Sciatic nerve (tissue), 2 donors: ENCODE measurements at regions not wholly inside any gene's neighbourhood (a gene's known extent, or its start where the extent isn't known, plus 50 kb on each side); places are given as distances from the start of the nearest gene placed in this dataset.

Source experiments
- ATAC-seq: fragments of 200-7000 bp; cut with Tn5 transposase; one replicate; pipeline ENCODE4 v1.9.1; 2020; ENCODE audit warnings: mild to moderate bottlenecking, moderate library complexity
- DNase-seq: peaks from one replicate; pipeline ENCODE4 v3.0.0-alpha.2; 2020; ENCODE audit warnings: low spot score
- intact Hi-C: fragments of 100-400 bp; cut with DNase I; formaldehyde crosslinking; loops from one replicate; pipeline ENCODE4 v1.14.2; 2022
- donor health status: DM: no; HTN: no; CAD: no.
- donor health status: DM: no; HTN: no; CAD: no.

DNA sequence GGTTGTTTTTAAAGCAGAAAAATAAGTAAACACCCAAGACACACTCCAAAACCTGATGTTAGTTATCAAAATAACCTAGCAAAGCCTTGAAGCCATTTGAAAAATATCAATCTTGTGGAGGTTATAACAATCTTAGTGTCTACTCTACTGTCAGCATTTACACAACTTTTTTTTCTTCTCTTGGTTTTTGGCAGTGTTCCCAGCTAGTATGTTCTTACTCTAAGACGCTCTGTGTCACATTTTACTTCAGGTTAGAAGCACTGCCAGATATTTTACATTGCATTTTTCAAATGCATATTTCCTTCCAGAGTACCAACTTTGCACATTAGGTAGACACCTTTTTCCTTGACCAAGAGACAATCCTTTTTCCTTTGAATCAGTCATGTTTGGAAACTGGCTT, 114.0 kb upstream of the INPP4B start:
- intact Hi-C loops: no loop called here
- no peak for ATAC-seq
- DNase-seq: no peak

DNA sequence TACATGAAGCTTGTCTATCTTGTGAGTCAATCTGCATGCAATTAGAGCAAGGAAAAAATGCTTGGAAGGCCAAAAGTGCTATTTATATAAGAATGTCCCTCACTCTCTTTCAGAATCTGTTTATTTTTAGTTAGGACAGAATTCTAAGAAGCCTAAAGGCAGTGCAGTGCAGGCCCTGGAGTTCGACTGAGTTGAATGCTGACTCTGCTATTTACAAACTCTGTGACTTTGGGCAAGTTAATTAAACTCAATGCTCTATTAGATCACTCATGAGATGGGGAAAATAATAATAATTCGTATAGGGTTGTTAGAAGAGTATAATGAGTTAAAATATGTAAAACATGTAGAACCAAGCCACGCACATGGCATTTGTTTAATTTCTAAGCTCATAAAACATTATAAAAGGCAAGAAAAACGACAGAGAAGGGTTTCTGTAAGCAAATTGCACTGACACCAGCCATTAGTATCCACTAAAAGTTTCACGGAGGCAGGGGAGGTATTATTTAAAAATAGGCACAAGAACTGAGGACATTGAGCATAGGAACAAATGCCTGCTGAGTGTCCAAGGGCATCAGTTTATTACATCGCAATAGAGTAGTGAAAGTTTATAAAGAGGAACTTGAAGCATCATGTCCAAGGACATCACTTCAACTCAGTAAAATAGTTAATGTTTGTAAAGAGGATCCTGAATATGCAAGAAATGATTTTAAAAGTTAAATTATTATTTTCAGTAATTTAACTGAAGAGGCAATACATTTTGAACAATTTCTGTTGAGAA, 115.0 kb upstream of the INPP4B start:
- intact Hi-C loops: no loop called here
- ATAC-seq (peak; percentile 67), DNase-seq (no peak)

DNA sequence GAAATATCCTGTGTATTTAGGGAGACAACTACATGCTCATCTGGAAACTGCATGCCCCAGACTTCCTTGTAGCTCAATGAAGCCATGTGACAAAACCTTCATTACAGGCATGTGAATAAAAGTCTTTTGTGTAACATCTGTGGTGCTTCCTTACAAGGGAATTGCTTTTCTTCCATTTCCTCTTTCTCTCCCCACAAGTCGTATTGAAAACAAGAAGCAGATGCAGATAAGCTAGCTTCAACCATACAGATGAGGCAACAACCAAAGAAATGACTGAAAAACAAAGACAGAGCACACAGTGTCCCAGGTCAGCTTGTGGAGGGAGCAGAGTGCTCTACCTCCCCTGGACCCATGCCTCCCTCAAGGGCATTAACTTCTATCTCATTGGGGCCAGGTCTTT, 115.8 kb upstream of the INPP4B start:
- intact Hi-C loops: no loop called here
- DNase-seq (no peak), ATAC-seq (peak; percentile 96)

- ATAC-seq (no peak), DNase-seq (no peak)
- intact Hi-C loops: no loop called here
These were observed 128.2 kb upstream of the INPP4B start for GRCh38 chr4:142974328-142974727.

DNA sequence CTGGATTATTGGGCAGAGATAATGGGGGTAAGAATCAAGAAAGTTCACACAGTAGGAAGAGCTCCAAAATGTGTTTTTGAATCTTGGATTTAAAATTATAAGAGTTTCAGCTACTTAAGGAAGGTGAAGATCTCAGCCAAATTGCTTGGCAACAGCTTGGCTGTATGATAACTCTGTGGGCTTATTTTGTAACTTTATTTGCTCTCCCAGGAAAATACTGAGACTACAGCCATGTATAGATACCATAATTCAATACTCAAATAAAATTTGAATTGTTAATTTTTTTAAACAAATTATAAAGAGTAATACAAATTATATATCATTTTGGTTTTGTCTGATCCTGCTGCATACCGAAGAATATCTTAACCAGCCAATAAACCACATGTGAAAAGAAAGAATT, 129.5 kb upstream of the INPP4B start:
- intact Hi-C loops: no loop called here
- ATAC-seq: no peak

DNA sequence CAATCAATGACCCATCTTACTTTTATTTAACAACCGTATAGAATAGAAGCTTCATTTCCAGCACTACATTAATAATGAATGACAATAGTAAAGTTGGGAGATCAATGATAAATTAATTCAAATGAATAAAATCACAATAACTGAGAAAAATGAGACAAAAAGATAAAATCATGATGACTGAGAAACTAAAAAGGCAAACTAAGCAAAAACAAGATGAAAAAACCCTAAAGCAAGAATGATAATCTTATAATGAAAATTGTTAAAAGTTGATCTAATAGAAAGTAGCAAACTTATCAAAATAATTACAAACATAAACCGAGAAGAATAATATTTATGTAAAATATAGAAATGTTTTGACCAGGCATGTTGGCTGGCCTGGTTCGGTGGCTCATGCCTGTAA, 130.4 kb upstream of the INPP4B start:
- DNase-seq (no peak), ATAC-seq (no peak)
- intact Hi-C loops: no loop called here

More for the DNA sequence above, 129.5 kb upstream of the INPP4B start:
- no peak for DNase-seq

GRCh38 chr4:142977182-142977581, 131.1 kb upstream of the INPP4B start:
- DNase-seq (no peak), ATAC-seq (no peak)
- intact Hi-C loops: no loop called here

GRCh38 chr4:142983065-142983464, 137.0 kb upstream of the INPP4B start:
- ATAC-seq (no peak), DNase-seq (no peak)
- intact Hi-C loops: no loop called here

DNA sequence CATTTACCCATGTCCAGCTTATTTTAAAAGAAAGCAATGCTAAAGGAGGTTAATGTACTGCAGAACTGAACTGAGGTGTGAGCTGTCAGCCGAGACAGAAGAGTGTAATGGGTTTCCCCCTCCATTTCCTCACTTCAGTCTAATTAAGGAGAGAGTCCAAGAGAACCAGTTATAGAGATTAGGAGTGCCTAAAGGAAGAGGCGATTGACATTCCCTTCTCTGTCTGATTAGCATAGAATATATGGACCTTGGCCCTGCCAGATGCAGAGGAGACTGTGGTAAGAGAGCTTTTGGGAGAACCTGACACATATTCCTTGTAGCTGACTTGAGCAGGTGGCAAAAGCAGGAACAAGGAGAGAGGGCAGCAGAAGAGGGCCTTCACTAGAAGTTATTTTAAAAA, 137.5 kb upstream of the INPP4B start:
- intact Hi-C loops: no loop called here
- DNase-seq (no peak), ATAC-seq (no peak)

DNA sequence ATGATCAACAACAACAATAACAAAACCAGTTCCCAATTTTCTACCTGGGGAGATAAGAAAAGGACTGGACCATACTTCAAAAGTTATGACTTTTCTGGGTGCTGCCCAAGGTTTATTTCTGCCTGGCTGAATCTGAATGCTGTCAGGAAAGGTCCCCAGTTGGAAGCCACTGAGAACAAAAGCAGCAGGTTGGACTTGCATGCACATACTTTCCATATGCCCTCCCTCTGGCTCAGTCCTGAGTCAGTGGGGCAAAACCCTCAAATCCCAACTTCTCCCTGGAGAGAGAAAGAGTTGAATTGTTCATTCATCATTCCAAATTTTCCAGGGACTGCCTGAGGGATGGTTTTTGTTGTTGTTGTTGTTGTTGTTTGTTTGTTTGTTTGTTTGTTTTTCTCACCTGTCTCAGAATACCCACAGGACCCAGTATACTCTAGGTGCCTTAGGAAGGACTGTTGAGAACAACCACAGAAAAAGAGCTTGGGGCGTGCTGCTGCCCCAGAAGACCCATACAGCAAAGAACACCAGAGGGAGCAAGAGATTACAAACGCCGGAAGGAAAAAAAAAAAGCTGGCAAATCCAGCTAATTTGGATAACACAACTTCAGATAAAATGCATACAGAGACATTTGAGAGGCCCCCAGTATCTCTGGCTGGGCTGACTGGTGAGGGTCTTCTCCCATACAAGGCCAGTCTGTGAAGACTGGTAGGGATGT, 138.9 kb upstream of the INPP4B start:
- no peak for DNase-seq
- intact Hi-C loops: no loop called here
- ATAC-seq: no peak

DNA sequence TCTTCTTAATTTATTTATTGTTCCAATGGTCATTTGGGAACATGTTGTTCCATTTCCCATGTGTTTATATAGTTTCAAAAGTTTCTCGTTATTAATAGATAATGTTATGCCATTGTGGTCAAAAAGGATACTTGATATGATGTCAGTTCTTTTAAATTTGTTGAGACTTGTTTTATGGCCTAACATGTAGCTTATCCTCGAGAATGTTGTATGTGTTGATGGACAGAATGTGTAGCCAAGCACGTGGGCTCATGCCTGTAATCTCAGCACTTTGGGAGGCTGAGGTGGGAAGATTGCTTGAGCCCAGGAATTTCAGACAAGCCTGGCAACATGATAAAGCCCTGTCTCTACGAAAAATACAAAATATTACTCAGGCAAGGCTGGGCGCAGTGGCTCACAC, 168.5 kb upstream of the USP38 start:
- ATAC-seq (no peak), DNase-seq (no peak)
- intact Hi-C loops: no loop called here

DNA sequence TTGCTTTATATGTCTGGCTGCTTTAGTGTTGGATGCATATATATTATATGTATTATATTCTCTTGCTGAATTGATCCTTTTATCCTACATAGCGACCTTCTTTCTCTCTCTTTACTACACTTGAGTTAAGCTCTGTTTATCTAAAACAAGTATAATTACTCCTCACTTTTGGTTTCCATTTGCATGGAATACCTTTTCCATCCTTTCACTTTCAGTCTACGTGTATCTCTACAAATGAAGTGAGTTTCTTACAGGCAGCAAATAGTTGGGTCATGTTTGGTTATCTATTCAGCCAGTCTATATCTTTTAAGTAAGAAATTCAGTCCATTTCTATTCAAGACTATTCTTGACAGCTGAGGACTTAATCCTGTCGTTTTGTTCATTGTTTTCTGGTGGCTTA, 167.5 kb upstream of the USP38 start:
- intact Hi-C loops: no loop called here
- no peak for ATAC-seq

DNA sequence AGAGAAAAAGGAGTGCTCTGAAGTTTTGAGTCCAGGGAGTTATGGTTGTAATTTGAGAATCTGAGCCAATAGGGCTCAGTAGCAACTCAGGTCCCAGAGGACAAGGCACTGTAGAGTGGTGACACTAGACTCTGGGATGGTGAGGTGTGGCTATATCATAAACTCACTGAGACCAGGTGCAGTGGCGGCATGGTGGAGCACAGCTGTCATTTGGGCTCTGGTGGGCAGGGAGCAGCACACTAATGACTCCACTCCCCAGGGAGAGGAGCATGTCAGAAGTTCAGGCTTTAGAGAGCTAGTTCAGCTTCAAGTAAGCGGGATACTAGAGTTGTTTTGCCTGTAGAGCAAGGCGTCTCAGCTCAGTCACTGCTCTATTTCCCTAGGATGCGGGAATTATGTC, 165.4 kb upstream of the USP38 start:
- no peak for DNase-seq
- ATAC-seq: no peak
- intact Hi-C loops: no loop called here

More for the DNA sequence above, 167.5 kb upstream of the USP38 start:
- DNase-seq: no peak

DNA sequence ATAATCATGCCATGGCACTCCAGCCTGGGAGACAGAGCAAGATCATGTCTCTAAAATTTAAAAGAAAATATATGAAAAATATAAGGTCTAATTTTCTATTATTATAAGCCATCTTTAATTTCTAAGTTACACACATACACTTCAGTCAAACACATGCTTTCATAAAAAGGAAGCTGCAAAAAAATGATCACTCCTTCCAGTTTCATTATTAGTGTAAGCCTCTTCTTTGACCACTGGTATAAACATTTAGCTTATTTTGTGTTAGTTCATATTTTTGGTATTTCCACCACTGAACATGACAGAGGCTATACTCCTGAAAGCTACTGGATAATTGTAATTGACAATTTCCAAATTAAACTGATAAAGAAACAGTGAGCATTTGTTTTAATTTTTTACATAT, 163.3 kb upstream of the USP38 start:
- DNase-seq (no peak), ATAC-seq (peak; percentile 37)
- intact Hi-C loops: no loop called here

GRCh38 chr4:143023239-143023918, 161.3 kb upstream of the USP38 start:
- no peak for ATAC-seq
- no peak for DNase-seq
- intact Hi-C loops: no loop called here

- intact Hi-C loops: no loop called here
- ATAC-seq (peak; percentile 78), DNase-seq (no peak)
These were observed 159.5 kb upstream of the USP38 start for GRCh38 chr4:143025081-143025704.

DNA sequence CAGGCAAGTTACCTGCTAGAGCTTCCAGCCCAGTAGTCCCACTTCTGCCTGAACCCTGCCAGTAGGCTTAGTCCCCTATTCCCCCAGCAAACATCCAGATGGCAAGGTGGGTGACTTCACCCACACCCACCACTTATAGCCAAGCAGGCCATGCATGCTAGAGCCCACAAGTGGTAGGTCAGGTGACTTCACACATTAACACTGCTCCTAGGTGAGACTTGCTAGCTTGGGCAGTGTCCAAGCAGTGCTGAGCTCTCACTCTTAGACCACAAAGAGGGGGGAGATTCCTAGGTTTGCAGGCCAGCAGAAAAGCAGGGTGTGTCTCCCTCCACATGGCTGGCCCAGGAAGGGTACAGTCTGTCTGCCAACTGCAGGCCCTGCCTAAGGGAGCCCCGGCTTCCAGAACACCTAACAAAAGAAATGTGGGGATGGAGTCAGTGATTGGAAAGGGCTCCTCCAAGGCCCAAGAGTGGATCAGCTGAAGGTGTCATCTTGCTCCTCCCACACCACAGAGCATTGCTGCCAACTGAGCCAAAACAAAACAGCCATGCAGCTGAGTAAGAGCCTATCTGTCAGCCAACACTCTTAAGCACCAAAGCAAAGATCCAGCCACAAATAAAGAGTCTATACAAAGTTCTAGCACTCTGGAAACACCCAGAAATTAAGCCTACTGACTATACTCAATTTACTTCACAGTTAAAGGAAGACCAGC, 158.1 kb upstream of the USP38 start:
- peak; percentile 10 for ATAC-seq
- intact Hi-C loops: no loop called here
- DNase-seq: no peak

GRCh38 chr4:143035661-143036060, 149.1 kb upstream of the USP38 start:
- intact Hi-C loops: no loop called here
- ATAC-seq: no peak

GRCh38 chr4:143036443-143036842, 148.3 kb upstream of the USP38 start:
- DNase-seq: no peak
- no peak for ATAC-seq
- intact Hi-C loops: no loop called here

More at GRCh38 chr4:143035661-143036060, 149.1 kb upstream of the USP38 start:
- no peak for DNase-seq
